PC-9 (cell line): ENCODE measurements at regions not wholly inside any gene's neighbourhood (a gene's known extent, or its start where the extent isn't known, plus 50 kb on each side); places are given as distances from the start of the nearest gene placed in this dataset.

Experiments used
- BruUV-seq: library from RNA; stranded (reverse); fragments of 400-500 nt; replicated peaks from 2 replicates; lab custom pipeline; 2021; lab: Mats Ljungman, UMichigan
- CTCF ChIA-PET: fragments of 300-600 bp; sonication (Branson Sonifier 250); formaldehyde crosslinking; loops from one replicate; lab custom pipeline; 2022; ENCODE audit warnings: antibody characterized with exemption; lab: Charles Lee
- POLR2A ChIA-PET: fragments of 300-600 bp; sonication (Branson Sonifier 250); formaldehyde crosslinking; loops from one replicate; lab custom pipeline; 2022; ENCODE audit warnings: antibody characterized with exemption; ENCODE audit not compliant: unreplicated experiment; lab: Charles Lee
- DNase-seq, 2 experiments: peaks; one replicate each; pipeline versions ENCODE4 v3.0.0 to v3.0.0-alpha.2; 2015 to 2022; ENCODE audit warnings: mixed read lengths in 1 of 2
- H2AFZ ChIP-seq: fragments of 200-600 bp; sonication (generic); 2 replicates; pipeline ENCODE4 v1.8.1; 2017; ENCODE audit warnings: antibody characterized with exemption
- H3F3A ChIP-seq: fragments of 200-600 bp; sonication (generic); 2 replicates; pipeline ENCODE4 v1.8.1; 2017; ENCODE audit warnings: antibody characterized with exemption, mild to moderate bottlenecking, low read depth; ENCODE audit not compliant: insufficient read depth
- H3K27ac ChIP-seq: fragments of 200-600 bp; sonication (generic); 2 replicates; pipeline ENCODE4 v1.6.1; 2016; ENCODE audit warnings: mixed run types
- H3K27me3 ChIP-seq: fragments of 200-600 bp; sonication (generic); 2 replicates; pipeline ENCODE4 v1.6.1; 2016; ENCODE audit warnings: low read depth, mixed run types; ENCODE audit not compliant: insufficient read depth
- H3K36me3 ChIP-seq: fragments of 200-600 bp; sonication (generic); 2 replicates; pipeline ENCODE4 v1.6.1; 2016; ENCODE audit warnings: low read depth, mixed run types
- H3K4me1 ChIP-seq: fragments of 200-600 bp; sonication (generic); replicated peaks from 2 replicates; pipeline ENCODE4 v1.6.1; 2016; ENCODE audit warnings: mixed run types; ENCODE audit not compliant: insufficient read depth
- H3K4me2 ChIP-seq: fragments of 200-600 bp; sonication (generic); 2 replicates; pipeline ENCODE4 v1.6.1; 2017; ENCODE audit warnings: mixed run types
- H3K4me3 ChIP-seq: fragments of 200-600 bp; sonication (generic); 2 replicates; pipeline ENCODE4 v1.6.1; 2016; ENCODE audit warnings: mixed run types
- H3K79me2 ChIP-seq: fragments of 200-600 bp; sonication (generic); 2 replicates; pipeline ENCODE4 v1.6.1; 2017; ENCODE audit warnings: low read depth, mixed run types
- H3K9me2 ChIP-seq: fragments of 200-600 bp; sonication (generic); 2 replicates; pipeline ENCODE4 v1.8.1; 2017; ENCODE audit warnings: mild to moderate bottlenecking; ENCODE audit not compliant: insufficient read depth
- H3K9me3 ChIP-seq: fragments of 200-600 bp; sonication (generic); 2 replicates; pipeline ENCODE4 v1.8.1; 2016; ENCODE audit warnings: low read depth; ENCODE audit not compliant: insufficient read depth
- H4K20me1 ChIP-seq: fragments of 200-600 bp; sonication (generic); 2 replicates; pipeline ENCODE4 v1.8.1; 2017; ENCODE audit not compliant: insufficient read depth
- EZH2 ChIP-seq: fragments of 200-600 bp; sonication (generic); IDR thresholded peaks from 2 replicates; pipeline ENCODE4 v1.8.0; 2017; ENCODE audit warnings: antibody characterized with exemption, low read depth
- intact Hi-C: fragments of 100-400 bp; cut with micrococcal nuclease; formaldehyde crosslinking; loops from one replicate; pipeline ENCODE4 v1.10.0; 2022; ENCODE audit not compliant: unreplicated experiment
- TF ChIP-seq, protein P1 (sequence below): fragments of 200-600 bp; sonication (generic); conservative IDR thresholded peaks from 2 replicates; pipeline ENCODE4 v1.6.1; 2017; ENCODE audit warnings: mixed run types, antibody characterized with exemption, mild to moderate bottlenecking, moderate library complexity

- Histone ChIP-seq H3K9me3 (no peaks in the 10 kb centered on the region), H3K4me3 (no peak overlapping the region), H3K9me2 (no peaks in the 10 kb centered on the region), H3K36me3 (no peaks in the 10 kb centered on the region), H2AFZ (no peak overlapping the region), H3K27ac (no peak overlapping the region), H3K27me3 (no peaks in the 10 kb centered on the region), H4K20me1 (no peaks in the 10 kb centered on the region), H3K4me2 (no peak overlapping the region), H3K79me2 (no peaks in the 10 kb centered on the region), H3K4me1 (no peaks in the 10 kb centered on the region), H3F3A (no peaks in the 10 kb centered on the region)
- intact Hi-C loops: no loop called here
- ChIA-PET POLR2A (no interaction called here), CTCF (no interaction called here)
- BruUV-seq: no TSS peak
- DNase-seq: no peak
- TF ChIP-seq, protein P1, sequence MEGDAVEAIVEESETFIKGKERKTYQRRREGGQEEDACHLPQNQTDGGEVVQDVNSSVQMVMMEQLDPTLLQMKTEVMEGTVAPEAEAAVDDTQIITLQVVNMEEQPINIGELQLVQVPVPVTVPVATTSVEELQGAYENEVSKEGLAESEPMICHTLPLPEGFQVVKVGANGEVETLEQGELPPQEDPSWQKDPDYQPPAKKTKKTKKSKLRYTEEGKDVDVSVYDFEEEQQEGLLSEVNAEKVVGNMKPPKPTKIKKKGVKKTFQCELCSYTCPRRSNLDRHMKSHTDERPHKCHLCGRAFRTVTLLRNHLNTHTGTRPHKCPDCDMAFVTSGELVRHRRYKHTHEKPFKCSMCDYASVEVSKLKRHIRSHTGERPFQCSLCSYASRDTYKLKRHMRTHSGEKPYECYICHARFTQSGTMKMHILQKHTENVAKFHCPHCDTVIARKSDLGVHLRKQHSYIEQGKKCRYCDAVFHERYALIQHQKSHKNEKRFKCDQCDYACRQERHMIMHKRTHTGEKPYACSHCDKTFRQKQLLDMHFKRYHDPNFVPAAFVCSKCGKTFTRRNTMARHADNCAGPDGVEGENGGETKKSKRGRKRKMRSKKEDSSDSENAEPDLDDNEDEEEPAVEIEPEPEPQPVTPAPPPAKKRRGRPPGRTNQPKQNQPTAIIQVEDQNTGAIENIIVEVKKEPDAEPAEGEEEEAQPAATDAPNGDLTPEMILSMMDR: no peak
- no peak for TF ChIP-seq EZH2
Measured at GRCh38 chr5:103910786-103911185, 348.2 kb upstream of the NUDT12 start.

- ChIA-PET CTCF (no interaction called here), POLR2A (no interaction called here)
- no peak for DNase-seq
- Histone ChIP-seq H3K9me3 (no peaks in the 10 kb centered on the region), H3K79me2 (no peaks in the 10 kb centered on the region), H3F3A (no peaks in the 10 kb centered on the region), H3K4me3 (no peak overlapping the region), H3K9me2 (no peaks in the 10 kb centered on the region), H3K27me3 (no peaks in the 10 kb centered on the region), H3K27ac (no peak overlapping the region), H2AFZ (no peak overlapping the region), H3K4me2 (no peak overlapping the region), H3K4me1 (no peaks in the 10 kb centered on the region), H4K20me1 (no peaks in the 10 kb centered on the region), H3K36me3 (no peaks in the 10 kb centered on the region)
- TF ChIP-seq EZH2: no peak
- TF ChIP-seq, protein P1: no peak
- intact Hi-C loops: no loop called here
- BruUV-seq: no TSS peak
Measured at GRCh38 chr5:103910011-103910410, 347.4 kb upstream of the NUDT12 start.

DNA sequence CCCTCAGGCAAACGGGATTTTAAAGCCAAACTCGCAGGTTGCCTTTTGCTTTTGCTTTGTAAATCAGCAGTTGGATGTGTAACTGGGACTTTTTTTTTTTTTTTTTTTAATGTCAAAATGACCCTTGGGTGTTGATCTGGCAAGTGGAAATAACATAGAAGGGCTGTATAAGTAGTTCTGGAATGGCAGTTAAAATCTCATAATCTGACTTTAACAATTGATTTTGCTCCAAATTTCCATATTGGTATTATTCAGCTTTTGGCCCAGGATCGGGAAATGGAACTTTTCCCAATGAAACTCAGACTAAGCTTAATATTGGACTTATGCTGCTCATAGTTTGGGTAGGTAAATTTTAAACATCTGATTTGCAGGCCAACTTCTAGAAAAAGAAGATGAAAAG, 346.8 kb upstream of the NUDT12 start:
- Histone ChIP-seq H3K9me3 (no peaks in the 10 kb centered on the region), H4K20me1 (no peaks in the 10 kb centered on the region), H3F3A (no peaks in the 10 kb centered on the region), H2AFZ (no peak overlapping the region), H3K9me2 (no peaks in the 10 kb centered on the region), H3K27me3 (no peaks in the 10 kb centered on the region), H3K79me2 (no peaks in the 10 kb centered on the region), H3K4me3 (no peak overlapping the region), H3K4me2 (no peak overlapping the region), H3K27ac (no peak overlapping the region), H3K4me1 (no peaks in the 10 kb centered on the region), H3K36me3 (no peaks in the 10 kb centered on the region)
- no peak for DNase-seq
- POLR2A ChIA-PET: no interaction called here
- BruUV-seq: no TSS peak
- CTCF ChIA-PET: no interaction called here
- no peak for TF ChIP-seq EZH2
- TF ChIP-seq, protein P1: no peak
- intact Hi-C loops: no loop called here
